GM03348 (cell line): ENCODE measurements at regions not wholly inside any gene's neighbourhood (a gene's known extent, or its start where the extent isn't known, plus 50 kb on each side); places are given as distances from the start of the nearest gene placed in this dataset.
"Not testable (repeated sequence)": the region's sequence is repeated elsewhere in the genome, so short reads cannot be mapped to it uniquely, and the experiment has no call there.

Source experiments
- DNase-seq: peaks from one replicate; pipeline ENCODE4 v3.0.0; 2012; ENCODE audit warnings: low spot score

GRCh38 chr20:11173916-11174315 is 500.1 kb upstream of the JAG1 start:
- DNase-seq, result no peak

DNA sequence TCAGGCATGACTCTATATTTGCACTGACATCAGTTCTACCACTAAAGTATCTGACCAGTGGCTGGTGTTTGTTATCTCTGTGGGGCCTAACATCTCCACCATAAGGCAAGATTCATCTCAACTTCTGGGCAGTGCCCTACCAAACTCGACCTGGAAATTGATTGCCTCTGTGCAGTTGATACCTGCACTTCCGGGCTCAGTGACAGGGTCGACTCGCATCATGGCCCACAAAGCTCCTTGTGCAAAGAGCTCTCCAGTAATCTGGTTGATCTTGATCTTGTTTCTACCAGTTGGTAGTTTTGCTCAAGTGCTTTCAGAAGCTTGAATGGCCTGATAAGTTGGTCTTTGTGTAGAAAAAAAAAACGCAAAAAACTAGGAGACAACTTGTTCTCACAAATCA is 501.1 kb upstream of the JAG1 start:
- DNase-seq, result no peak

DNA sequence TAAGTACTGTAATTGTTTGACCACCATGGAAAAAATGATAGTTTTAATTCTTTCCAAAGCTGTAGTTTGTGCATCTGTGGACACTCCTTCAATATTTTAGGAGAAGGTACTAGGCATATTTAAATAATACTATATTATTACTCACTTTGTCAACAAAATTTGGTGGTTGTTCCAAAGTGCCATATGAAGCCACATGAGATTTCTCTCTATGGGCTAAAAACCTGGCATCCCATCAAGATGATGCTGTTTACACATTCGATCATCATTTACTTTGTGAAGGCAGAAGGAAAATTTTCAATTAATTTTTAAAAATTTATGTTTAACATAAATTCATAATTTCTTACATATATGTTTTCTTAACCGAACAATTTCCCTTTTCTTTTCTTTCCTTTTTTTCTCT is 502.6 kb upstream of the JAG1 start:
- DNase-seq, result no peak

- peak; percentile 40 for DNase-seq
These were observed 505.3 kb upstream of the JAG1 start for GRCh38 chr20:11178946-11179654.

GRCh38 chr20:11180186-11180585 is 506.4 kb upstream of the JAG1 start:
- DNase-seq, result no peak

- not testable (repeated sequence) for DNase-seq
These were observed 507.3 kb upstream of the JAG1 start for GRCh38 chr20:11181129-11181528.

DNA sequence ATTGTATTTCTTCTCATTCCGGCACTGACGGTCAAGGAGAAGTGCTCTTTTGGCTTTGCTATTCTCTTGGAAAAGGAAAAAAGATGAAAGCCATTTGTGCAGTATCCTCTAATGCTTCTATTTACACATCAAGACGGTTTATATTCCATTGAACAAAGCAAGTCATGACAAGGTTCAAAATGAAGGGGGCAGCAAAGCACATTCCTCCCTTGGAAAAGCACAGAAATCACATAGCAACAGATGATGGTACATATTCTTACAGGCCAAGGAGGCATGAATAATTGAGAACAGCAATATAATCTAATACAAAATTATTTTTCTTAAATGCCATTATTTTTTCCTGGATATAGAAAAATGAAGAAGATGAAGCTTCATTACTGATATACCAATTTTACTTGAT is 508.2 kb upstream of the JAG1 start:
- DNase-seq, result no peak

DNA sequence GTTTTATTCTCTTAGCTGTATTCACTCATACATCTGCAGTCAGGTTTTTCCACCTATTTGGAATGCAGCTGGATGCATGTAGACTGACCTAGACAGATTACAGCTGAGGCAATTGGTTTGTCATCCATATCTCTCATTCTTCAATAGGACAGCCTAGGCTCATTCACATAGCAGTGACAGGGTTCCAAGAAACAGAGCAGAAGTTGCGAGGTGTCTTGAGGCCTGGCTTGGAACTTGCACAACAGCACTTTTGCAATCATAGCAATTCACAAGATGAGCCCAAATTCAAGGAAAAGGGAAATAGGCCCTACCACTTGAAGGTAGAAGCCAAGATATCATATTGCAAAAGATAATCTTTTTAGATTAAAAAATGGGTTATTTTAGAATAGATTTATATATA is 508.9 kb upstream of the JAG1 start:
- no peak for DNase-seq

DNA sequence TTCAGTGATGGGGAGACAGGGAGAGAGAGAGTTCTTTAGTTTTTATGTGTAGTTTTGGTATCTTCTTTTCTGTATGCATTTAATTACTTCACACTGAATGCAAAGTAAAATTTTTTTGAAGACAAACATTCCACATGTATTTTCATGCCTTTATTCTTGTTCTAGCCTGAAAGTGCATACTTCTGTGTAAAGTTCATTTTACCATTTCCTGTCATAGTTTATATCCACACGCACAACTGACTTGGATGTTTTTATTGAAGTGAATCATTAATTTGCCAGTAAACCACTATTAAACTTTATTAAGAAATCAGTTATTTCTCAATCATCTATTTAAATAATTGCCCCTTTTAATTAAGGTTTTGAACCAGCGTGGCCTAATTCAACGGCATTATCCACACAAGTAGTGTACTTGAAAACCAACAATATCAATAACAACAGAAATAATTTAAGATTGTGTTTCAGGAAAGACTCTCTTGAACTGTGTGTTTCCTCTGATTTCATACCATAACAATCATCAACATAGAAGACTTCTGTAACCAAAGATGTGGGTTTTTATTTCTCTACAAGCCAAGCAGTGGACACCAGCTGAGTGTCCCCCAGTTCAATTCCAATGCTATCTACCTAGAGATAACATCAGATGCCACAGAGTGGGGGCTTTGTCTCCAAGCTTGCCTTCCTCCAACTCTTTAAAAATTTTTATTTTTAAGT is 512.7 kb upstream of the JAG1 start:
- DNase-seq, result peak; percentile 5

GRCh38 chr20:11188843-11189603 is 515.2 kb upstream of the JAG1 start:
- DNase-seq, result no peak

DNA sequence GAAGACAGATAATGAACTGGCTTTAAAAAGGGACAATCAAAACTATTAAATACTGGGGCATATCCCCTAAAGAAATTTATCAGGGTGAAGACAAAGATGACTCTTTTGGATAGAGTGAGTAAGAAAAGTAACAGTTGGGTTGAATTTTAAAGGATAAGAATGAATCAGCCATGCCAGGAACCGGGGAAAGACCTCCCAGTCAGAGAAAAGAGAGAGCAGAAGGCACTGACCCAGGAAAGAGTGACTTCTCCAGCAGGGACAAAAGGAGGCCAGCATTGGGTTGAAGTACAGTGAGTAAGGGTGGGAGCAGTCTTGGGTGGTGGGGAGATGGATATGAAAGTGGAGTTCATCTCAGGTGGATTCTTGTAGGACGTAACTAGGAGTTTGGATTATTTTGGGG is 516.9 kb upstream of the JAG1 start:
- DNase-seq, result no peak

DNA sequence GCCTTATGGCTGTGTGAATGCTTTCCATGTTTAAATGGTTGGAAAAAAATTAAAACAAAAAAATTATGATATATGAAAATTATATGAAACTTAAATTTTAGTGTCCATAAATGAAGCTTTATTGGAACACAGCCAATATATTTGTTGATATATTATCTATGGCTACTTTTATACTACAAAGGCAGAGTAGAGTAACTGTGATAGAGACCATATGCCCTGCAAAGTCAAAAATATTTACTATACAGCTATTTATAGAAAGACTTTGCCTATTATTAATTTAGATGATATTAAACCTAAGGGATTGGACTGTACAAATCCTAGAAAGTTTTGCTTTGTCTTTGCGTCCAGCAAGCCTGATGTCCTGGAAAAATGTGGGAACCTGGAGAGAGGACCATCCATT is 518.3 kb upstream of the JAG1 start:
- no peak for DNase-seq

DNA sequence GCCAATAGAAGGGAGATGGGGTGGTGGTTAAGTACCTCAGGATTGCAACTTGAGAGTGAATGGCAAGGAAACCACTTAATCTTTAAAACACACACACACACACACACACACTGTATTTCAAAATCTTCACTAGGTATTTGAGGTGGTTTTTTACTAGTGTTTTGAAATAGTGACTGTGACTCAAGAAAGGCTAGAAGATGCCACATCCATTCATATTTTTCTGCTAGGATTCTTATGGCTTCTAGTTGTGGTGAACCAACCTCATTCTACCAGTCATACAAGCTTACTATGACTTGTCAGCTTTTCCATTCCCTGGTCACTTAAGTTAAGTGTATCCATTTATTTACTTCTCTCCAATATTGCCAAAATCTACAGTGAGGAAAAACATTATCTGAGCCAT is 519.4 kb upstream of the JAG1 start:
- no peak for DNase-seq

- DNase-seq, result no peak
These were observed 521.4 kb upstream of the JAG1 start for GRCh38 chr20:11195169-11195568.

GRCh38 chr20:11195899-11196558 is 522.2 kb upstream of the JAG1 start:
- peak; percentile 32 for DNase-seq

DNA sequence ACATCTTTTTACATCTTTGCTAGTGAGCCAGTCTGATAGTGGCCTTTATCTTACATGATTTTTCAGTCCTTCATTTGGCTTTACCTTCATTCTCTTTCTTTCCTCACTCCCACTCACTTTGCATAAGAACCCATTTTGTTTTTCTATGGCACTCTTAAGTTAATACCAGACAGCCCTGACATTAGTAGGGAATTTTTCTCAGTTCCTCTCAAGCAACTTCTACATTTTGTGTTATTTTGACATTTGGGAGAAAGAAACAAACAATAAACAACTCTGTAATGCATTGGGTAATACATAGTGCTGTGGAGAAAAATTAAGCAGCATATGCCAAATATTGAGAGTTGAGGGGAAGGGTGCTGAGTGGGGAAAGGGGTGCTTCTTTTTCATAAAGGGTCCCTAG is 524.1 kb upstream of the JAG1 start:
- no peak for DNase-seq

- DNase-seq, result no peak
These were observed 526.6 kb upstream of the JAG1 start for GRCh38 chr20:11200423-11200822.

- peak; percentile 45 for DNase-seq
These were observed 531.3 kb upstream of the JAG1 start for GRCh38 chr20:11204926-11205768.

DNA sequence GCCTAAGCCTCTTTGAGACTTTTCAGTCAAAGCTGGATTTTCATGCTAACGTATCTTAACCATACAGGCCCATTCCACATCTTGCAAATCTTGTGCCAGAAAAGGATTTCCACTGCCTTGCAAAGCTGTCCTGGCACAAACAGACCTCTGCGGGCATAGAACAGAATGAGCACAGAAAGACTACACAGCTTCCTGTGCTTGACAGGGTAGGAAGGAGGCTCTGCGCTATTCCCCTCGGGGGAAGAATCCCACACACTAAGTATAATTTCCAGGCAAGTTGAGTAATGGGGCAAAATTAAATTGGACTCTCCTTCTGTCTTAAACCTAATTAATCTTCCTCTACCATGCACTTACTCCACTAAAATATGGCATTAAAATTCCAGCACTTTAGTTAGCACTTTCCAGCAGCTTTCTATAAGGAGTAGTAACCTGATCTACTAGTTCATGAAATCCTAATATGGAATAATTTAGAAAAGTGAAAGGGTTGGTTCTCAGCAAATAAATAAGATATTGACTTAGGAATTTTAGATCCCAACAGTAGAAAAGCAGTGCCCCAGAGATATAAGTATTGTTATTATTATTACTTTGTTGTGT is 532.1 kb upstream of the JAG1 start:
- DNase-seq, result no peak

GRCh38 chr20:11207749-11208502 is 534.1 kb upstream of the JAG1 start:
- DNase-seq, result peak; percentile 38

GRCh38 chr20:11210611-11211010 is 536.8 kb upstream of the JAG1 start:
- DNase-seq, result no peak
